H1 (cell line): ENCODE measurements at regions not wholly inside any gene's neighbourhood (a gene's known extent, or its start where the extent isn't known, plus 50 kb on each side); places are given as distances from the start of the nearest gene placed in this dataset.

Source experiments
- TF ChIP-seq, protein P1 (sequence below): IDR thresholded peaks from 2 replicates; pipeline ENCODE4 v1.6.1; 2011; ENCODE audit warnings: low read length, improper control_type of control experiment

DNA sequence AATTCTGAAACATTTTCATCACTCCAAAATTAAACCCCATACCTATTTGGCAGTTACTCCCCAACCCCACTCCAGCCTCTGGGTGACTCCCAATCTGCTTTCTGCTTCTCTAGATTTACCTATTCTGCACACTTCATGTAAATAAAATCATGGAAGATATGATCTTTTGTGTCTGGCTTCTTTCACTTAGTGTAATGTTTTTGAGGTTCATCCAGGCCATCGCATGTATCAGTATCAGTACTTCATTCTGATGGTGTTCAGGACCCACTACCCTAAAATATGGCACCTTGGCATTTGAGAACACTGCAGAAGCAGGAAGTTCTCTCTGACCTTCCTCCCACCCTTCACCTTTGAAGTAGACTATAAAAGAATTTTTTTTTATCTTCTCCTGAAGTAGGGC, 78.7 kb upstream of the SLC25A26 start (continued):
- TF ChIP-seq, protein P1, sequence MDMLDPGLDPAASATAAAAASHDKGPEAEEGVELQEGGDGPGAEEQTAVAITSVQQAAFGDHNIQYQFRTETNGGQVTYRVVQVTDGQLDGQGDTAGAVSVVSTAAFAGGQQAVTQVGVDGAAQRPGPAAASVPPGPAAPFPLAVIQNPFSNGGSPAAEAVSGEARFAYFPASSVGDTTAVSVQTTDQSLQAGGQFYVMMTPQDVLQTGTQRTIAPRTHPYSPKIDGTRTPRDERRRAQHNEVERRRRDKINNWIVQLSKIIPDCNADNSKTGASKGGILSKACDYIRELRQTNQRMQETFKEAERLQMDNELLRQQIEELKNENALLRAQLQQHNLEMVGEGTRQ = no peak
